Stomach (tissue), 8 donors: ENCODE measurements at regions not wholly inside any gene's neighbourhood (a gene's known extent, or its start where the extent isn't known, plus 50 kb on each side); places are given as distances from the start of the nearest gene placed in this dataset.
A peak's percentile ranks its signal among the peaks of the same experiment; 100 is the strongest.

Experiments used
- DNase-seq, 2 donors: peaks; one replicate each; pipeline versions ENCODE4 v3.0.0 to v3.0.0-alpha.2; 2013 to 2019
- H3K27ac ChIP-seq, 5 donors: fragments of 200-600 bp in 4 of 5; sonication (generic) in 4 of 5; one replicate each; pipeline ENCODE4 v1.5.1; 2013 to 2019; ENCODE audit warnings: mild to moderate bottlenecking in 1 of 5, moderate library complexity in 1 of 5
- H3K27me3 ChIP-seq, 3 donors: fragments of 200-600 bp; sonication (generic); one replicate each; pipeline ENCODE4 v1.5.1; 2017 to 2019; ENCODE audit warnings: mixed run types in 1 of 3
- H3K36me3 ChIP-seq, 4 donors: fragments of 200-600 bp; sonication (generic); 1 replicate in 3 of 4; 2 replicates in 1 of 4; pipeline ENCODE4 v1.5.1; 2016 to 2019
- H3K4me1 ChIP-seq, 4 donors: fragments of 200-600 bp; sonication (generic); one replicate each; pipeline ENCODE4 v1.5.1; 2016 to 2019
- H3K4me3 ChIP-seq, 4 donors: fragments of 200-600 bp; sonication (generic) in 3 of 4; one replicate each; pipeline ENCODE4 v1.5.1; 2016 to 2019; ENCODE audit warnings: mild to moderate bottlenecking in 1 of 4
- H3K9me3 ChIP-seq, 4 donors: fragments of 200-600 bp; sonication (generic); one replicate each; pipeline ENCODE4 v1.5.1; 2016 to 2019
- CTCF ChIP-seq, 7 experiments: fragments of 450-650 bp in 4 of 7; fragments of 200-600 bp in 3 of 7; sonication (generic) in 3 of 7; IDR thresholded peaks; one replicate each; pipeline ENCODE4 v1.5.1; 2016 to 2019; ENCODE audit warnings: antibody characterized with exemption in 7 of 7, control low read depth in 2 of 7, mild to moderate bottlenecking in 1 of 7
- EP300 ChIP-seq: sonication (generic); formaldehyde crosslinking; IDR thresholded peaks from one replicate; pipeline ENCODE4 v1.6.1; 2017; ENCODE audit warnings: antibody characterized with exemption
- POLR2A ChIP-seq, 4 donors: fragments of 450-650 bp; IDR thresholded peaks; one replicate each; pipeline ENCODE4 v1.6.1; 2016; ENCODE audit warnings: antibody characterized with exemption in 4 of 4, control low read depth in 2 of 4, mild to moderate bottlenecking in 1 of 4, moderate library complexity in 1 of 4
- POLR2AphosphoS5 ChIP-seq, 3 donors: sonication (generic); formaldehyde crosslinking; IDR thresholded peaks; one replicate each; pipeline ENCODE4 v1.6.1; 2016; ENCODE audit warnings: antibody characterized with exemption in 3 of 3
- WGBS, 5 donors: extraction: QIAGEN DNeasy Blood & Tissue Kit in 3 of 5; methylation state at CpG; one replicate each; pipeline versions ENCODE4 v1.1.5 to v1.1.7; 2013 to 2018; 5-methylcytosine and 5-hydroxymethylcytosine counted together
- intact Hi-C: fragments of 100-400 bp; cut with DNase I; formaldehyde crosslinking; loops from one replicate; pipeline ENCODE4 v1.15.1; 2023; ENCODE audit warnings: low total_unique reads
- donor health status: healthy with polysubstance abuse.
- donor health status: Bipolar disorder and iron deficiency.
- donor health status: healthy.

- 95 to 97% (median 96%) methylated on average over 17 of the region's 17 CpGs for WGBS, 5 donors
- intact Hi-C loops = no loop called here
- H3K9me3 ChIP-seq = no peaks in the 10 kb centered on the region
- H3K27me3 ChIP-seq = no peaks in the 10 kb centered on the region
- no peak overlapping the region for H3K27ac ChIP-seq
- no peaks in the 10 kb centered on the region for H3K36me3 ChIP-seq
- TF ChIP-seq EP300 (no peak), POLR2A (IDR thresholded peaks at IDR 0.05) (no peak), CTCF (IDR thresholded peaks at IDR 0.05) (no peak), POLR2AphosphoS5 (IDR thresholded peaks at IDR 0.05) (no peak)
- DNase-seq = no peak
- H3K4me1 ChIP-seq = no peaks in the 10 kb centered on the region
- no peak overlapping the region for H3K4me3 ChIP-seq
Observed at GRCh38 chr14:96931751-96932150, 134.6 kb downstream of the VRK1 start.

- no peak for TF ChIP-seq CTCF (IDR thresholded peaks at IDR 0.05)
- no peak for TF ChIP-seq EP300
Observed at GRCh38 chr14:96934638-96935330, 137.6 kb downstream of the VRK1 start.

GRCh38 chr14:96938946-96939345 is 141.8 kb downstream of the VRK1 start:
- no peak for DNase-seq
- Histone ChIP-seq H3K9me3 (no peaks in the 10 kb centered on the region), H3K36me3 (no peaks in the 10 kb centered on the region), H3K4me3 (no peak overlapping the region), H3K4me1 (no peaks in the 10 kb centered on the region), H3K27me3 (no peaks in the 10 kb centered on the region), H3K27ac (no peak overlapping the region)
- TF ChIP-seq POLR2AphosphoS5 (IDR thresholded peaks at IDR 0.05) (no peak), POLR2A (IDR thresholded peaks at IDR 0.05) (no peak), EP300 (no peak), CTCF (IDR thresholded peaks at IDR 0.05) (no peak)
- 55 to 65% (median 61%) methylated on average over 7 of the region's 7 CpGs for WGBS, 5 donors
- intact Hi-C loops = no loop called here

More at GRCh38 chr14:96934638-96935330, 137.6 kb downstream of the VRK1 start:
- Histone ChIP-seq H3K9me3 (no peaks in the 10 kb centered on the region), H3K27ac (no peak overlapping the region), H3K4me3 (no peak overlapping the region), H3K27me3 (no peaks in the 10 kb centered on the region), H3K4me1 (no peaks in the 10 kb centered on the region), H3K36me3 (no peaks in the 10 kb centered on the region)
- WGBS, 5 donors = 39 to 55% (median 54%) methylated on average over 13 of the region's 13 CpGs
- no peak for DNase-seq
- intact Hi-C loops = no loop called here

DNA sequence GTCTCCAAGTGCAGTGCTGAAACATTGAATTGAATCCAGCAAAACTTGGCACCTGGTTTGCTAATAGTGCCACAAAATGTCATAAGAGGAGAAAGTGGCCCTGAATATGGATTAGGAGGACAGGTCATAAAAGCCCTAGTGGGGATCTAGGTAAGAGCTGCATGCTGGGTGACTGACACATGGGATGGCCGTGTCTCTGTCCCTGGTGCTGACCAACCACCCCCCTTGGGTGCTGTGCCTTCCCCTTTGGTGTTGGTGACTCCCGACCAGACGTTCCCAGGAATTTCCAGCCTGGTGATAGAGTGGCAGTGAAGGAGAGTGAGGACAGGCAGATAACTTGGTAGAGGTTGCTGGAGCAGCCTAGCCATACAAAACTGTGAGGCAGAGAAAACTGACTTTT is 142.8 kb downstream of the VRK1 start:
- TF ChIP-seq POLR2AphosphoS5 (IDR thresholded peaks at IDR 0.05) (no peak), CTCF (IDR thresholded peaks at IDR 0.05) (no peak), EP300 (no peak), POLR2A (IDR thresholded peaks at IDR 0.05) (no peak)
- DNase-seq = peak in 1 of 2 donors; percentile 16
- H3K36me3 ChIP-seq = no peaks in the 10 kb centered on the region
- no peaks in the 10 kb centered on the region for H3K9me3 ChIP-seq
- no peaks in the 10 kb centered on the region for H3K4me1 ChIP-seq
- intact Hi-C loops = no loop called here
- H3K4me3 ChIP-seq = no peak overlapping the region
- H3K27ac ChIP-seq = no peak overlapping the region
- H3K27me3 ChIP-seq = no peaks in the 10 kb centered on the region
- 10 to 31% (median 17%) methylated on average over 3 of the region's 3 CpGs for WGBS, 5 donors
